ENCODE measurements at regions not wholly inside any gene's neighbourhood (a gene's known extent, or its start where the extent isn't known, plus 50 kb on each side); places are given as distances from the start of the nearest gene placed in this dataset.

DNA sequence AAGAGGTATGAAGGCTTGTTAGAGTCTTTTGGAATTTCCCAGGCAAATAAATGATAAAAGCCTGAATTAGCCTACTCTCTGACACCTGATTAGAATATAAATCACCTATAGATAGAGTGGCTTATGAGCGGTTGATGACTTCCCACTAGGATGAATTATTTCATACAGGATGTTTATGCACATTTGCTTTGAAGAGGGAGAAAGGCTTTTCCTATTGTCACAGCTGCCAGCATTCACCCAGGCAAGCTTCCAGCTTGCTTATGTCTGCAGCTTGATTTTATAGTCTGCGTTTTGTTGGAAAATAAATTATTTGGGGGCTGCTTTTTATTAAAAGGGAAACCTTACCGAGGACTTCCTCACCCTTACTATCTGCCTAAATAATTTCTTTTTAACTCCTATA lies 51.3 kb upstream of the EIF2S2 start:
- no peak for DNase-seq

DNA sequence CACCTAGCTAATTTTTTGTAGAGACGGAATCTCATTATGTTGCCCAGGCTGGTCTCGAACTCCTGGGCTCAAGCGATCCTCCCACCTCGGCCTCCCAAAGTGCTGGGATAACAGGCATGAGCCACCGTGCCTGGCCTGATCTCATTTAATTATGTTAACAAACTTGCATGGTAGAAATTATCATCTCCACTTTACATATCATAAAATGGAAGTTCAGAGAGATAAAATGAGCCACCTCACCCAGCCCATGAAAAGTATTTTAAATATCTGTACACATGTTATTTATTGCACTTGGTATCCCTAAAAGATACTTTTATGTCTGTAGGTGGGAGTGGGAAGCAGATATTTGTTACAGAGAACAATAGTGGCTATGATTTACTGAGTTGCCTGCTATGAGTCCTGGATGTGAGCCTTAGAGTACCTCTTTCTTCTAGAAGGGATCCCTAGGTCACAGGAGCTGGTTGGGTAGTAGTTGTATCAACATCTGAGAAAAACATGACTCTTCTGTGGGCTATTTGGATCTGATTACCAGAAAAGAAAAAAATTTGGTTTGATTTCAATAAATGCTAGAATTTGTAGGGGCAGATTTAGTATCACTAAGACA lies 52.4 kb upstream of the EIF2S2 start:
- no peak for DNase-seq

DNA sequence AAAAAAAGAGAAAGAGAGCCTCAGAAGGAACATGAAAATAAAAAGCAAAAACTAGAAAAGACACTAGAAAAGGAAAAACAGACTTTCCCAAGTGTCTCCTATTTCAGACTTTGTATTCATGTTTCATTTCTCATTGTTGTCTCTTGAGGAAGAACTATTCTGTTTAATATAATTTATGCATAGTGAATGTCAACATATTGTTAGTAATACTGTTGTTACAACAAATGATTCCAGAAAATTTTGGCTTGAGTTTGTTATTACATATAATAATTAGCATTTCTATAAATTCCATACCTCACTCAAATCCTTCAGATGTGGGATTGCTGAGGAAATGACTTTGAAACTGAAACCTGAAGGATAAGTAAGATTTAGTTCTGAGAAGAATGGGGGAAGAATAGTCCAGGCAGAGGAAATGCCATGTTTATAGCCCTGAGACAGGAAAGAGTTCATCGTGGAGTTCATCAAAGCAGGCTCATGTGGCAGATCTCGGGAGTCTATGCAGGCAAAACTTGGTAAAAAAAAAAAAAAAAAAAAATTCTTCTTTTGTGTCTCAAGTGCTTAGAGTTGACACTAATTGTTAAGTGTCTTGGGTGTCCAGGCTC lies 53.1 kb upstream of the EIF2S2 start:
- no peak for DNase-seq

DNA sequence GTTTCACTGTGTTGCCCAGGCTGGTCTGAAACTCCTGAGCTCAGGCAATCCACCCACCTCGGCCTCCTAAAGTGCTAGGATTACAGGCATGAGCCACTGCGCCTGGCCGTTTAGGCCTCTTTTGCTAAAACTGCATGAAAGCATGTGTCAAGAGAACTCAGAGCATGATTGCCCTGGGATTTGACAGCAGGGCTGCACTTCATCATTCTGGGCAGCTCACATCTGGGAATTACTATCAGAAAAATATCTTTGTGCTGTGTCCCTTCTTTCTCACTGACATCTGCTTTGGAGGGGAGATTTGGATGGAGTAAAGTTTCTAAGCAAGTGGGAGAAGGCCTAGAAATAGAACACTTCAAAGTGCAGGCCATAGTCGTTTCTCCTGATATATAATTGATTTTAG lies 59.6 kb upstream of the EIF2S2 start:
- DNase-seq: no peak

DNA sequence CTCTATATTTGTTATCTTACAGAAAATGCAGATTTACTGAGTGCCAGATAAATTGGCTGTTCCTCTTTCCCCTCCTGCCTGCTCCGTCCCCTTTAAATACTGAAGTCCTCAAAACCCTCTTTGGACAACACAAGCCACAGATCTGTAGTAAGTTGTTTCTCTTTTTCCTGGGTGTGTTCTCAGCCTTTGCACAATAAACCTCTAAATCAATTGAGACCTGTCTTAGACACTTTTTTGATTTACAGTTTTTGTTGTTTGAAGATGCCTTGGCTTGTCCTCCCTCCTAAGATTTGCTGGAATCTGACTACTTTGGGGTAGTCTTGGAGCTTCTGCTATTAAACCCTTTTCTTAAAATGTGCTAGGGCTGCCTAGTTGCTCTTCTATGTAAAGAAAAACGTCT lies 60.9 kb upstream of the EIF2S2 start:
- DNase-seq: no peak

DNA sequence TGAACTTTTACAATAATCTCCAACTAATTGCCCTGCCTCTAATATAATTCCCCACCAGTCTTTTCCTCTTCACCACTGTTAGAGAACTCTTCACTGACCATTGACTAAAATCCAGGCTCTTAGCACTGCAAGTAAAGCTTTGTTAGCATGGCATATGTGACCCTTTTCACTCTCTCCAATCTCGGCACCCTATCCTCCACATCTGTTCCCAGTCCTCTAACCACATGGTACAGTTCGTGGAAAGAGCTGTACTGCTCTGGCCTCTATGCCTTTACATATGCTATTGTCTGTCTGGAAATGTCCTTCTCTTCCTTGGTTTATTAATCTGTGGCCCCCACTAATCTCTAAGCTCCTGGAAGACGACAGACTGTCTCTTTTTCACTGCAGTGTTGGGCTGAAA lies 63.0 kb upstream of the EIF2S2 start:
- DNase-seq: no peak

DNA sequence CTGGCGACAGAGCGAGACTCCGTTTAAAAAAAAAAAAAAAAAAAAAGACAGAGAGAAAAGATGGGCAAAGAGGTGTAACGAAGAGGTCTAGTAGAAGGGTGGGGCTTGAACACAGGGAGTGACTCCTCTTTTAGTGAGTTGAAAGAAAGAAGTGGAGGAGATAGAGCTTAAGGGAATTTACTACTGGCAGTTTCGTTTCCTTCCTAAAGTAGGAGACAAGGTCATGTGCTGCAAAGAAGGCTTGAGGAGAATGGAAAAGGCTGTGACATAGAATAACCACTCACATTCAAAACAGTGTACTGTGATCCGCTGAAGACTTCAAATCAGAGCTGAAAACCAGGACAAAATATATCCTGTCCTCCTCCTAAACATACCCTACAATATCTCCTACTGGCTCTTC lies 63.8 kb upstream of the EIF2S2 start:
- DNase-seq: no peak

DNA sequence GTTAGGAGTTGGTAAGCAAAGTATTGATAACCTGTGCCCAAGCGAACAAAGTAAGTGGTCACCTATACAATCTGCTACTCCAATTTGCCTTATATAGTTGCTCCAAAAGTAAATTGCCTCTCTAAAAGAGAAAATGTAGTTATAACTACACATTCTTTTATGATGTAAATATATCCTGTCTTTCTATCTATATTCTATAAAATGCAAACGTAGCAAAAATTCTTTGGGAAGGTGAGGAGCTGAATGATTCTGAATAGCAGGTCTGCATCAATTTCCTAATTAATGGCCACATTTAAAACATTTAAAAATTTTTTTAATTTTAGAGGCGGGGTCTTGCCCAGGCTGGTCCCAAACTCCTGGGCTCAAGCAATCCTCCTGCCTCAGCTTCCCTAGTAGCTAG lies 64.2 kb upstream of the ASIP start:
- DNase-seq: no peak

DNA sequence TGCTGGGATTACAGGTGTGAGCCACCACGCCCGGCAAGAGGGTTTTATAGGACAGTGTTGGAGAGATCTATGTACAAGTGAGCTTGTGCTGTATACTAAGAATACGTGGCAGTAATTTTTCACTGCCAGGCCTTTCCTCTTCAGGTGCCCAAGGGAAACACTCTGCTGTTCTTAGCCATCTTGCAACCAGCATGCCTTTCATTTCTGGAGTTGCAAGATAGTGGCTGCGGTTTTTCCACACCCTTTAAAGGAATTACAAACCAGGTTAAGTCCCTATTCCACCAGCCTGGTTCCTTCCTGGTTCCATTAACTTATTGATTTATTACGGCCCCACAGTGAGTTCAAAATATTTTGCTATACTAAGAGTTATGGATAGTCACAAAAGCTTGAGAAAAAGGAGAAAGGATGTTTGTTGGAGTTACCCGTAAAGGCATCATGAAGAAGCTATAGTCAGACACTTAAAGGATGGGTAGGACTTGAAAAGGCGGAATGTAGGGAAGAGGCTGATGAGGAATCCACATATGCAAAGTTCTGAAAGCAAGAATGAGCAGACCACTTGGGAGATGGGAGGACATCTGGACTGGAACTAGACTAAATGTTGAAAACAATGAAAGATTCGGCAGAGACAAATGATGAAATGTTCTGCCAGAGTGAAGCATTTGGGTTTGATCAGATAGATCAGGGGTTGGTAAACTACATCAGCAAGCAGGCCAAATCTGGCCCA lies 61.4 kb upstream of the ASIP start:
- DNase-seq: no peak

DNA sequence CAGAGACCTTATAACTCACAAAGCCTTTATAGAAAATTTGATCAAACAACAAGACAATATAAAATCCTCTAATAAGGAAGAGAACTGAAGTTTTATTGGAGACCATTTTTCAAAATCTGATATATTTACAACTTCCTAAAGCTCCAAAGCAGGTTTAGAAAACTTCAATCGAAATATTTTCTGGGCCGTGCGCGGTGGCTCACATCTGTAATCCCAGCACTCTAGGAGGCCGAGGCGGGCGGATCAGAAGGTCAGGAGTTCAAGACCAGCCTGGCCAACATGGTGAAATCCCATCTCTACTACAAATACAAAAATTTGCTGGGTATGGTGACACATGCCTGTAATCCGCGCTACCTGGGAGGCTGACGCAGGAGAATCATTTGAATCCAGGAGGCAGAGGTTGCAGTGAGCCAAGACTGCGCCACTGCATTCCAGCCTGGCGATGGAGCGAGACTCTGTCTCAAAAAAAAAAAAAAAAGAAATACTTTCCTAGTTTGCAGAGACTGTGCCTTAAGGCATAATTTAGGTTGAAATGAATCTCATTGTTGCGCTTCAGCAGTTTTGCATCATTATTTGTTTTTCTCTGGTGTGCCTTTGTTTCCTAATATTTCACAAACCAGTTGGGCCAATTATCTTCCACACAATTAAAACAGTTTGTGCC lies 60.6 kb upstream of the ASIP start:
- no peak for DNase-seq

DNA sequence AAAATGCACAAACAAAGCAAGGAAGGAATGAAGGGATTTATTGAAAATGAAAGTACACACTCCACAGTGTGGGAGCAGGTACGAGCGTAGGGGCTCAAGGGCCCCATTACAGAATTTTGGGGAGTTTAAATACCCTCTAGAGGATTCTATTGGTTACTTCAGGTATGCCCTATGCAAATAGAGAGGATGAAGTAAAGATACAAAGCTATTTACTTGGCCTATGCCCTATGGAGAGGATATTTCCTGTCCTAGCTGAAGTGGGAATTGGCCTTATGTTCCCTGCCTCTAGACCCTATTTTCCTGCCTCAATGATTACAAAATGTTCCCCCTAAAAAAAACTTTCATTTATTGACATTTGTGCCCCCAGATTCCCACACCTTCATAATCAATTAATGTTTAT lies 59.7 kb upstream of the ASIP start:
- no peak for DNase-seq

DNA sequence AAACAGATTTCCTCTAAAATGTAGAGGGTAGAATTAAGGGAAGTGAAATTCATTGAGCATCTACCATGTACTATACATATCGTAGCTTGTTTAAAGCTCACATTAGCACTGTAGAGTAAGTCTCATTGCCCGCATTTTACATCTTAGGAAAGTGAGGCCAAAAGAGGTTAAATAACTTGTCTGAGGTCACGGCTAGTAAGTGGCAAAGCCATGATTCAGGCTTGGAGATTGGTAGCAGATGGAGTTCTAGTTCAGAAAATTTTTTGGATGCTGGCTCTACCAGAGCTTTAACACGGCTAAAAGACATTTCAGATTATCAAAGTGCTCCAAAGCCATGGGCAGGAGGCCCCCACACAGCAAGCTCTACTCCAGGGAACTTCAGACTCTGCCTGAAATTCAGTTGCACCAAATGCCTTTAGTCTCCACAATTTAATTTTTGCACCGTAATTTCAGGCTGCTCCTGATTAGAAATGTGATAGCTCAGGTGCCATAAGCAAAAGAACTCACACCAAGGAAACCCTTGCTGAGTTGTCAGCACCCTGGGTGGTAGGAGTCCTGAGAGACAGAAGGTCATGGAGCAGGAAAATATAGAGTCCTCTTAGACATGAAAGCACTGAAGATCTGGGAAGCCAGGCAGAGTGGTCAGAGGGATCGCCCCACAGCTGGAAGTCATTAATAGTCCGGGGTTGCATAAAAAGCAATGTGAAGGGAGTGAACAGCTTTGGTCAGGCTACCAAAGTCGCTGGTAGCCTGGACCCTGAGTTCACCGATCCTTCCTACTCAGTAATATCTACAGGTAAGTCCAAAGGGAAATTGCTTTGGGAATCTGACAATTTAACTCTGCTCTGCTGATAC lies 55.2 kb upstream of the ASIP start:
- no peak for DNase-seq

DNA sequence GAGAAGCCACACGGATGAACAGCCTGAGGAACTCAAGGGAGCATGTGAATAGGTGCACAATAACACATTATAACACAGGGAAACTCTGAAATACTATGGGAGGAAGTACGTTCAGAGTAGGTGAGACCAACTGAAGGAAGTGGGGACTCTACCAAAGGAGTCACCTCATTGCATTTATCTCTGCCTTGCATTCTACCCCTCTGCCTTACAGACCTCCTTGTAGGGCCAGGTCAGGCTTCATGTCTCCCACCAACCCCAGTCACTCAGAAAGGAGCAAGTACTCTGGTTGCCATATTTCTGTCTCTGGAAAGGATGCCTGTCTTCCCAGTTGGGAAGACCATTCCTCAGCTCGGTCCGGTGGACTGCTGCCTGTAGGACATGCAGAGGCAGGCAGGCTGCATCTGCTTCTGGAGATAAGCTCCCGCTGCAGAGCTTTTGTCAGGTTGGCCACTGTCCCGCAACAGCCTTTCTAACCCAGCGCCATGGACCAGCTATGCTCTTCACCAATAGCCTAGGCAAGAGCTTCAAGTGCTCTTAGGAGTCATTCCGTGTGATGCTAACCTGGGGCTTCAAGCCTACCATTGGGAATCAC lies 51.6 kb upstream of the ASIP start:
- DNase-seq: no peak

DNA sequence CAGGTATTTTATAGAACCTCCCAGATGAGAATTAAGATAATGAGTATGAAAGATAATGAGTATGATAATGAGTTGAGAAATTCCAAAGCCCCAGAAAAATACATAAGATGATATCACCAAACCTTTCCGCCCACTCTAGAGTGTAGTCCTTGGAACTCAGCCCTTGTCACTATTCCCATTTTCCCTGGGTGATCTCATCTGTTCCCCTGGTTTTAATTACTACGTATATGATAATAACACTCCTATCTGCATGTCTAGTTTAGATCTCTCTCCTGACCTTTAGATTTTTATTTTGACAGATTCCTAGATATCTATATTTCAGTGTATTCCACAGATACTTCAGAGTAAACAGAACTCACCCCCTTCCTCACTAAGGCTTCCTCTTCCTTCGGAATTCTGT lies 51.0 kb upstream of the ASIP start:
- DNase-seq: no peak

DNA sequence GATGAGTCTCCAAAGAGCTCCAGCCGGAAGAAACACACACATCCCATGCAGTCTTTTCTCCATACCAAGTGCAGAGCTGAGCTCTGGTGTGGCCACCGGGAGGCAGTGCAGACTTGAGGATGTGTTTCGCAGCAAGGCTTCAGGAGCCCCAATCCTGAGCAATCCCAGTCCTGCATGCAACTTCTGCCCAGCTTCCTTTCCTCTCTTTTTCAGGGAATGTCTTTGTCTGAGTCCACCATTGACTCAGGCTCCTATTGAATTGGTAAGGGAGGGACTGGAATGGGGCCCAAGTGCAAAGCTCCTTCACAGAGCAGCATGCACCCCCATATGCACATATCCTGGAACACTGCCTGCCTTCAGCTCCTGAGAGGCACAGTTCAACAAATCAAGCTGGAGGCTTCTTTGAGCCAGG lies 50.5 kb upstream of the ASIP start:
- peak; percentile 70 for DNase-seq

All from 8988T (cell line).